Testis (tissue), 2 donors: ENCODE measurements at regions not wholly inside any gene's neighbourhood (a gene's known extent, or its start where the extent isn't known, plus 50 kb on each side); places are given as distances from the start of the nearest gene placed in this dataset.
"Not testable (repeated sequence)": the region's sequence is repeated elsewhere in the genome, so short reads cannot be mapped to it uniquely, and the experiment has no call there.

Experiments
- DNase-seq: peaks from one replicate; pipeline ENCODE4 v3.0.0-alpha.2; 2019
- H3K27ac ChIP-seq, 2 donors: fragments of 200-600 bp; sonication (generic); one replicate each; pipeline ENCODE4 v1.5.1; 2019
- H3K27me3 ChIP-seq: fragments of 200-600 bp; sonication (generic); one replicate; pipeline ENCODE4 v1.5.1; 2019
- H3K36me3 ChIP-seq: fragments of 200-600 bp; sonication (generic); one replicate; pipeline ENCODE4 v1.5.1; 2017; ENCODE audit warnings: low read depth; ENCODE audit errors: missing control alignments
- H3K4me1 ChIP-seq: fragments of 200-600 bp; sonication (generic); one replicate; pipeline ENCODE4 v1.5.1; 2019
- H3K4me3 ChIP-seq, 2 donors: fragments of 200-600 bp; sonication (generic); one replicate each; pipeline ENCODE4 v1.5.1; 2017 to 2019
- H3K9me3 ChIP-seq: fragments of 200-600 bp; sonication (generic); one replicate; pipeline ENCODE4 v1.5.1; 2017
- POLR2A ChIP-seq: fragments of 450-650 bp; IDR thresholded peaks from one replicate; pipeline ENCODE4 v1.6.1; 2017; ENCODE audit warnings: antibody characterized with exemption, mild to moderate bottlenecking, moderate library complexity
- WGBS, 2 donors: methylation state at CpG; one replicate each; pipeline ENCODE4 v1.1.5; 2018; 5-methylcytosine and 5-hydroxymethylcytosine counted together
- intact Hi-C: fragments of 100-400 bp; cut with DNase I; formaldehyde crosslinking; loops from one replicate; pipeline ENCODE4 v1.15.1; 2023; ENCODE audit warnings: low total_unique reads
- TF ChIP-seq, protein P1 (sequence below), 3 experiments: fragments of 450-650 bp in 2 of 3; fragments of 200-600 bp in 1 of 3; sonication (generic) in 1 of 3; IDR thresholded peaks; one replicate each; pipeline ENCODE4 v1.5.1; 2016 to 2019; ENCODE audit warnings: antibody characterized with exemption in 3 of 3, mild to moderate bottlenecking in 2 of 3, moderate library complexity in 1 of 3

DNA sequence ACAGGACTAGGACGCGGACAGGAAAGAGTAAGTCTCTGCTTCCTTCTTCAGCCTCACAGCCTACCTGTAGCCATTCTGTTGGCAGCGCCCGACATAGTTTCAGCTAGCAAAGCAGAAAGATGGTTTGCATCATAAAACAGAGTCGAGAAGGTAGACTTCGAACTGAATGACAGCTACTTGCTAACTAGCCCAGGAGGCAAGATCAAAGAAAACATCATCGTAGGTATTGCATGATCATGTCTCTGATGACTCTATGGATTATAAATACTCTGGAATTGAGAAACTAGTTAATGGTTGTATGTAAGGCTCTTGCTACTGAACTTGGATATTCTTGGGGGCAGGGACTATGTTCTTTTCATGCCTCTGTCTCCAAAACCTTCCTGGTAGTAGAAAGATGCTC lies 333.1 kb upstream of the KLF3 start:
- WGBS, 2 donors = 93 to 95% methylated on average over 7 of the region's 7 CpGs
- no peak for DNase-seq
- no peak overlapping the region for H3K4me3 ChIP-seq
- H3K36me3 ChIP-seq = no peaks in the 10 kb centered on the region
- TF ChIP-seq POLR2A = no peak
- TF ChIP-seq, protein P1, sequence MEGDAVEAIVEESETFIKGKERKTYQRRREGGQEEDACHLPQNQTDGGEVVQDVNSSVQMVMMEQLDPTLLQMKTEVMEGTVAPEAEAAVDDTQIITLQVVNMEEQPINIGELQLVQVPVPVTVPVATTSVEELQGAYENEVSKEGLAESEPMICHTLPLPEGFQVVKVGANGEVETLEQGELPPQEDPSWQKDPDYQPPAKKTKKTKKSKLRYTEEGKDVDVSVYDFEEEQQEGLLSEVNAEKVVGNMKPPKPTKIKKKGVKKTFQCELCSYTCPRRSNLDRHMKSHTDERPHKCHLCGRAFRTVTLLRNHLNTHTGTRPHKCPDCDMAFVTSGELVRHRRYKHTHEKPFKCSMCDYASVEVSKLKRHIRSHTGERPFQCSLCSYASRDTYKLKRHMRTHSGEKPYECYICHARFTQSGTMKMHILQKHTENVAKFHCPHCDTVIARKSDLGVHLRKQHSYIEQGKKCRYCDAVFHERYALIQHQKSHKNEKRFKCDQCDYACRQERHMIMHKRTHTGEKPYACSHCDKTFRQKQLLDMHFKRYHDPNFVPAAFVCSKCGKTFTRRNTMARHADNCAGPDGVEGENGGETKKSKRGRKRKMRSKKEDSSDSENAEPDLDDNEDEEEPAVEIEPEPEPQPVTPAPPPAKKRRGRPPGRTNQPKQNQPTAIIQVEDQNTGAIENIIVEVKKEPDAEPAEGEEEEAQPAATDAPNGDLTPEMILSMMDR (IDR thresholded peaks at IDR 0.05) = no peak
- intact Hi-C loops = no loop called here
- H3K27me3 ChIP-seq = no peaks in the 10 kb centered on the region
- no peaks in the 10 kb centered on the region for H3K4me1 ChIP-seq
- H3K9me3 ChIP-seq = no peaks in the 10 kb centered on the region
- H3K27ac ChIP-seq = no peak overlapping the region

DNA sequence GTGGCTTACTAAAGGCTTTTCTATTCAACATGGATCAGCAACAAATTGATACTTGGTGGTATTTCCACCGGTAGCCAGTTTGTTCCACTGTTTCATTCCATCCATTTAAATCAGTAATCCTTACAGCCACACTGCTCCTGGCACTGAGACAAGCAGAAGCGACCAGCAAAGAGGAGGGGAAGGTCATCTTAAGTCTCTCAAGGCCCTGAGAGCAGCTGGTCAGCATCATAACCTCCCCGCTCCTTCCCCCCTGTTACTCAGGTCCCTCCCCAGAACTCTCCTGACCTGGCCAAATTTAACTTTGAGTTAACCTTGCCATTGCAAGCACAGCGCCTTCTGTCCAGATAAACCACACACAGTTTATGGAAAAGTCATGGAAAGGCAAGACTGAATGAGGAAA lies 331.3 kb upstream of the KLF3 start:
- Histone ChIP-seq H3K4me1 (no peaks in the 10 kb centered on the region), H3K36me3 (no peaks in the 10 kb centered on the region), H3K27me3 (no peaks in the 10 kb centered on the region), H3K27ac (no peak overlapping the region), H3K4me3 (no peak overlapping the region), H3K9me3 (no peaks in the 10 kb centered on the region)
- no peak for DNase-seq
- intact Hi-C loops = no loop called here
- WGBS, 2 donors = 37 to 50% methylated on average over 4 of the region's 4 CpGs
- TF ChIP-seq, protein P1 (IDR thresholded peaks at IDR 0.05) = no peak
- TF ChIP-seq POLR2A = no peak

DNA sequence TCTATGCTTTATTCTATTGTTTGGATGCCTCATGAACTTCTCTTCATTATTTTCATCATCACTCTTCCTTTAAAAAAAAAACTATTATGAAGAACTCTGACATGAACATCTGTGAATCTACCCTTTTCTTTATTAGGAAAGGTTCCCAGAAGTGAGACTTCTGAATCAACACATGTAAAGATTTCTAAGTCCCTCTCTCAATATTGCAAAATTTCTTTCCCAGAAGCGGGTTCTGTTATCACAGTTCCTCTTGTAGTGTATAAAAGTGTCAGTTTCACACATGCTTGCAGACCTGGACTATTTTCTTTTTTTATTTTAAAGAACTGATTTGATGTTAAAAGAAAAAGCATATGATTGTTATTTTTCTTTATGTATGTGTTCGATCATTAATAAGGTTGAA lies 330.8 kb upstream of the KLF3 start:
- Histone ChIP-seq H3K4me3 (no peak overlapping the region), H3K9me3 (no peaks in the 10 kb centered on the region), H3K4me1 (no peaks in the 10 kb centered on the region), H3K27ac (no peak overlapping the region), H3K36me3 (no peaks in the 10 kb centered on the region), H3K27me3 (no peaks in the 10 kb centered on the region)
- no peak for DNase-seq
- TF ChIP-seq, protein P1 (IDR thresholded peaks at IDR 0.05) = no peak
- no peak for TF ChIP-seq POLR2A
- WGBS, 2 donors = 57 to 66% methylated on average over 2 of the region's 2 CpGs
- intact Hi-C loops = no loop called here

DNA sequence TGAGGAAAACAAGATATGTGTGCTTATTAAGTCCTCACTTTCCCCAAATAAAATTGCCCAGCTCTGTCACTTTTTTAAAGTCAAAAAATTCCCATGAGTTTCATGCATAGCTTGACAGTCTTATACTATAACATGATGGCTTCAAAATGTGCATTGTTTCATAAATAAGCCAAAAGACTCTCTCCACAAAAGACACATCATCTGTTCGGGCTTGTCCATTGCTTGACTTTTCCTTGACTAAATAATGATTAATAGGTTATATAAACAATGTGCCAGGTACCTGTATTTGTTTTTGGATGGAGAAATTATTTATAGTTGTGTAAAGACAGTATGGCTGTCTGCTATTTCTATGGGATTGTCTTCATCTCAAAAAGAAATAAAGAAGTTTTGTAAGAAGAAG lies 329.2 kb upstream of the KLF3 start:
- intact Hi-C loops = no loop called here
- TF ChIP-seq, protein P1 (IDR thresholded peaks at IDR 0.05) = no peak
- no peak for TF ChIP-seq POLR2A
- Histone ChIP-seq H3K4me1 (no peaks in the 10 kb centered on the region), H3K4me3 (no peak overlapping the region), H3K27me3 (no peaks in the 10 kb centered on the region), H3K9me3 (no peaks in the 10 kb centered on the region), H3K27ac (no peak overlapping the region), H3K36me3 (no peaks in the 10 kb centered on the region)
- WGBS, 2 donors = 93% methylated on average over 1 of the region's 1 CpG
- no peak for DNase-seq

DNA sequence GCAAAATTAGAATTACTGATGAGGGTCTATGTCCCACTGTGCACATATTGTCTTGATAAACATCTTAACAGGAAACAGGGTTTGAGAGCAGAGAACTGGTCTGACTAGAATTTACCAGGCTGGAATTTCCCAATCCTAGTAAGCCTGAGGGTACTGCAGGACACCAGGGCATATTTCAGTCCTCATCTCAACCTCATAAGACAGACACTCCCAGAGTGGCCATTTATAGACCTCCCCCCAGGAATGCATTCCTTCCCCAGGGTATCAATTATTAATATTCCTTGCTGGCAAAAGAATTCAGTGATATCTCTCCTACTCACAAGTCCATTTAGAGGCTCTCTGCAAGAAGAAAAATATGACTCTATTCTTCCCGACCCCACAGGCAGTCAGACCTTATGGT lies 325.1 kb upstream of the KLF3 start:
- DNase-seq, H3K27me3 ChIP-seq, H3K4me1 ChIP-seq, H3K36me3 ChIP-seq, H3K27ac ChIP-seq, H3K9me3 ChIP-seq, intact Hi-C loops, H3K4me3 ChIP-seq: not testable (repeated sequence)
- WGBS, 2 donors = 88 to 91% methylated on average over 1 of the region's 1 CpG
